GM18520 (cell line): ENCODE measurements at regions not wholly inside any gene's neighbourhood (a gene's known extent, or its start where the extent isn't known, plus 50 kb on each side); places are given as distances from the start of the nearest gene placed in this dataset.

Experiments used
- ATAC-seq: cut with Tn5 transposase; IDR thresholded peaks from one replicate; pipeline ENCODE4 v1.9.1; 2021; ENCODE audit not compliant: unreplicated experiment

GRCh38 chr10:105989995-105990394, 1174.5 kb downstream of the SORCS1 start:
- no peak for ATAC-seq

GRCh38 chr10:105988848-105989247, 1175.7 kb downstream of the SORCS1 start:
- no peak for ATAC-seq

- no peak for ATAC-seq
Observed at GRCh38 chr10:105986912-105987635, 1177.4 kb downstream of the SORCS1 start.

- ATAC-seq, result no peak
Observed at GRCh38 chr10:105986486-105986885, 1178.0 kb downstream of the SORCS1 start.

- ATAC-seq, result no peak
Observed at GRCh38 chr10:105982735-105983134, 1181.8 kb downstream of the SORCS1 start.

GRCh38 chr10:105981679-105982078, 1182.8 kb downstream of the SORCS1 start:
- ATAC-seq, result no peak

- ATAC-seq, result peak; percentile 65
Observed at GRCh38 chr10:105974803-105975456, 1189.6 kb downstream of the SORCS1 start.

- ATAC-seq, result no peak
Observed at GRCh38 chr10:105973902-105974301, 1190.6 kb downstream of the SORCS1 start.

- no peak for ATAC-seq
Observed at GRCh38 chr10:105973360-105973759, 1191.1 kb downstream of the SORCS1 start.

- ATAC-seq, result no peak
Observed at GRCh38 chr10:105971460-105971859, 1193.0 kb downstream of the SORCS1 start.

- ATAC-seq, result no peak
Observed at GRCh38 chr10:105969884-105970377, 1194.6 kb downstream of the SORCS1 start.

GRCh38 chr10:105968666-105969065, 1195.8 kb downstream of the SORCS1 start:
- no peak for ATAC-seq

GRCh38 chr10:105967256-105967655, 1197.2 kb downstream of the SORCS1 start:
- ATAC-seq, result no peak

GRCh38 chr10:105965141-105965540, 1199.4 kb downstream of the SORCS1 start:
- ATAC-seq, result no peak

GRCh38 chr10:105964009-105964408, 1200.5 kb downstream of the SORCS1 start:
- ATAC-seq, result no peak

GRCh38 chr10:105963334-105963884, 1201.1 kb downstream of the SORCS1 start:
- ATAC-seq, result no peak

- no peak for ATAC-seq
Observed at GRCh38 chr10:105956550-105956949, 1208.0 kb downstream of the SORCS1 start.

- no peak for ATAC-seq
Observed at GRCh38 chr10:105953861-105954260, 1210.6 kb downstream of the SORCS1 start.

- no peak for ATAC-seq
Observed at GRCh38 chr10:105953056-105953455, 1211.5 kb downstream of the SORCS1 start.

GRCh38 chr10:105952153-105952552, 1212.4 kb downstream of the SORCS1 start:
- ATAC-seq, result peak; percentile 96

- no peak for ATAC-seq
Observed at GRCh38 chr10:105950410-105950809, 1214.1 kb downstream of the SORCS1 start.

- no peak for ATAC-seq
Observed at GRCh38 chr10:105949721-105950120, 1214.8 kb downstream of the SORCS1 start.
